Upper lobe of left lung (tissue), 6 donors: ENCODE measurements at regions not wholly inside any gene's neighbourhood (a gene's known extent, or its start where the extent isn't known, plus 50 kb on each side); places are given as distances from the start of the nearest gene placed in this dataset.

Experiments
- ATAC-seq, 2 donors: fragments of 200-7000 bp; cut with Tn5 transposase; one replicate each; pipeline ENCODE4 v1.9.1; 2022; ENCODE audit warnings: mild to moderate bottlenecking in 2 of 2, moderate library complexity in 2 of 2; ENCODE audit not compliant: low FRiP score in 2 of 2
- DNase-seq, 2 donors: peaks; one replicate each; pipeline ENCODE4 v3.0.0-alpha.2; 2019 to 2020
- H3K27ac ChIP-seq, 4 donors: fragments of 200-600 bp; sonication (generic); one replicate each; pipeline ENCODE4 v1.5.1; 2016 to 2019
- H3K27me3 ChIP-seq, 4 donors: fragments of 200-600 bp; sonication (generic); one replicate each; pipeline ENCODE4 v1.5.1; 2017 to 2019
- H3K36me3 ChIP-seq, 4 donors: fragments of 200-600 bp; sonication (generic); one replicate each; pipeline ENCODE4 v1.5.1; 2016 to 2019
- H3K4me1 ChIP-seq, 4 donors: fragments of 200-600 bp; sonication (generic); one replicate each; pipeline ENCODE4 v1.5.1; 2018 to 2019
- H3K4me3 ChIP-seq, 4 donors: fragments of 200-600 bp; sonication (generic); one replicate each; pipeline ENCODE4 v1.5.1; 2017 to 2019; ENCODE audit warnings: mild to moderate bottlenecking in 2 of 4, moderate library complexity in 1 of 4
- H3K9me3 ChIP-seq, 4 donors: fragments of 200-600 bp; sonication (generic); one replicate each; pipeline ENCODE4 v1.5.1; 2018 to 2019
- EP300 ChIP-seq, 4 donors: sonication (generic); formaldehyde crosslinking; IDR thresholded peaks; one replicate each; pipeline ENCODE4 v1.5.1; 2017; ENCODE audit warnings: antibody characterized with exemption in 4 of 4, control low read depth in 2 of 4
- POLR2A ChIP-seq, 4 donors: fragments of 450-650 bp; IDR thresholded peaks; one replicate each; pipeline ENCODE4 v1.5.1; 2016 to 2017; ENCODE audit warnings: antibody characterized with exemption in 4 of 4, mild to moderate bottlenecking in 2 of 4
- POLR2AphosphoS5 ChIP-seq, 2 donors: sonication (generic); formaldehyde crosslinking; IDR thresholded peaks; one replicate each; pipeline ENCODE4 v1.5.1; 2017; ENCODE audit warnings: antibody characterized with exemption in 2 of 2
- WGBS, 2 donors: methylation state at CpG; one replicate each; pipeline ENCODE4 v1.1.5; 2017 to 2018; 5-methylcytosine and 5-hydroxymethylcytosine counted together
- TF ChIP-seq, protein P1 (sequence below), 6 experiments: fragments of 450-650 bp in 4 of 6; fragments of 200-600 bp in 2 of 6; sonication (generic) in 2 of 6; IDR thresholded peaks; one replicate each; pipeline ENCODE4 v1.5.1; 2016 to 2019; ENCODE audit warnings: antibody characterized with exemption in 6 of 6
- donor health status: DM: no; HTN: no; CAD: no; lungs with moderate emphysema.
- donor health status: DM: no; HTN: yes; CAD: no; lungs with severe emphysema.

DNA sequence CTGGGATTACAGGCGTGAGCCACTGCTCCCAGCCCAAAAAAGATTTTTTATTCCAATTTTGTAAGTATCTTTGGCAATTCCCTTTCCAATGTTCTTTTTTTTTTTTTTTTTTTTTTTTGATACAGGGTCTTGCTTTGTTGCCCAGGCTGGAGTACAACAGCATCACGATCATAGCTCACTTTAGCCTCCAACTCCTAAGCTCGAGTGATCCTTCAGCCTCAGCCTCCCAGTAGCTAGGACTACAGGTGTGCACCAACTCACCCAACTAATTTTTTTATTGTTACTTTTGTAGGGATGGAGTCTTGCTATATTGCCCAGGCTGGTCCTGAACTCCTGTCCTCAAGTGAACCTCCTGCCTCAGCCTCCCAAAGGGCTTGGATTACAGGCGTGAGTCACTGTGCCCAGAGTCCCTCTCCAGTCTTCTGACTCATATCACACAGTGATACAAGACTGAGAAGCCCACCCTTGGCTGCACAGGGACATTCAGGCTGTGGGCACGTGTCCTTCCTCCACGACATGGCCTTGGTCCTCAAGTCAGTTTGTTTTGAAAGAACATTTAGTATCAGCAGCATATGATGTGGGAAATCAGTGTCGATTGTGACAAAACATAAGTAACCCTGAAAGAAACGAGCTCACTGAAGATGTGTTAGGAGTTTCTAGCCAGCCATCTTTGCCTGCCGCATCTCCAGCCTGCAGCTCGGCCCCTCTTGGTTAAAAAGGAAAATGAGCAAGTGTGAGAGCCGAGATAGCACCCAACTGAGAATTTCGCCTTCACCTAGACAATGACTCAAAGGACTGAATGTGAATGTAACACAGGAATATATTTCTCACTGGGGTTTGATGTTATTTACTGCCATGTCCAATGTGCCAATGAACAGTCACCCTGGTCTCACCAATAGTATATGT lies 175.5 kb downstream of the MN1 start:
- DNase-seq (no peak), ATAC-seq (no peak)
- no peak overlapping the region for H3K4me3 ChIP-seq
- H3K27ac ChIP-seq = no peak overlapping the region
- WGBS, 2 donors = 83 to 87% methylated on average over 12 of the region's 12 CpGs
- no peaks in the 10 kb centered on the region for H3K4me1 ChIP-seq
- TF ChIP-seq, protein P1, sequence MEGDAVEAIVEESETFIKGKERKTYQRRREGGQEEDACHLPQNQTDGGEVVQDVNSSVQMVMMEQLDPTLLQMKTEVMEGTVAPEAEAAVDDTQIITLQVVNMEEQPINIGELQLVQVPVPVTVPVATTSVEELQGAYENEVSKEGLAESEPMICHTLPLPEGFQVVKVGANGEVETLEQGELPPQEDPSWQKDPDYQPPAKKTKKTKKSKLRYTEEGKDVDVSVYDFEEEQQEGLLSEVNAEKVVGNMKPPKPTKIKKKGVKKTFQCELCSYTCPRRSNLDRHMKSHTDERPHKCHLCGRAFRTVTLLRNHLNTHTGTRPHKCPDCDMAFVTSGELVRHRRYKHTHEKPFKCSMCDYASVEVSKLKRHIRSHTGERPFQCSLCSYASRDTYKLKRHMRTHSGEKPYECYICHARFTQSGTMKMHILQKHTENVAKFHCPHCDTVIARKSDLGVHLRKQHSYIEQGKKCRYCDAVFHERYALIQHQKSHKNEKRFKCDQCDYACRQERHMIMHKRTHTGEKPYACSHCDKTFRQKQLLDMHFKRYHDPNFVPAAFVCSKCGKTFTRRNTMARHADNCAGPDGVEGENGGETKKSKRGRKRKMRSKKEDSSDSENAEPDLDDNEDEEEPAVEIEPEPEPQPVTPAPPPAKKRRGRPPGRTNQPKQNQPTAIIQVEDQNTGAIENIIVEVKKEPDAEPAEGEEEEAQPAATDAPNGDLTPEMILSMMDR (IDR thresholded peaks at IDR 0.05) = no peak
- TF ChIP-seq POLR2AphosphoS5 (IDR thresholded peaks at IDR 0.05) = no peak
- no peak for TF ChIP-seq POLR2A (IDR thresholded peaks at IDR 0.05)
- TF ChIP-seq EP300 (IDR thresholded peaks at IDR 0.05) = no peak
- H3K36me3 ChIP-seq = no peaks in the 10 kb centered on the region
- no peaks in the 10 kb centered on the region for H3K27me3 ChIP-seq
- H3K9me3 ChIP-seq = no peaks in the 10 kb centered on the region

DNA sequence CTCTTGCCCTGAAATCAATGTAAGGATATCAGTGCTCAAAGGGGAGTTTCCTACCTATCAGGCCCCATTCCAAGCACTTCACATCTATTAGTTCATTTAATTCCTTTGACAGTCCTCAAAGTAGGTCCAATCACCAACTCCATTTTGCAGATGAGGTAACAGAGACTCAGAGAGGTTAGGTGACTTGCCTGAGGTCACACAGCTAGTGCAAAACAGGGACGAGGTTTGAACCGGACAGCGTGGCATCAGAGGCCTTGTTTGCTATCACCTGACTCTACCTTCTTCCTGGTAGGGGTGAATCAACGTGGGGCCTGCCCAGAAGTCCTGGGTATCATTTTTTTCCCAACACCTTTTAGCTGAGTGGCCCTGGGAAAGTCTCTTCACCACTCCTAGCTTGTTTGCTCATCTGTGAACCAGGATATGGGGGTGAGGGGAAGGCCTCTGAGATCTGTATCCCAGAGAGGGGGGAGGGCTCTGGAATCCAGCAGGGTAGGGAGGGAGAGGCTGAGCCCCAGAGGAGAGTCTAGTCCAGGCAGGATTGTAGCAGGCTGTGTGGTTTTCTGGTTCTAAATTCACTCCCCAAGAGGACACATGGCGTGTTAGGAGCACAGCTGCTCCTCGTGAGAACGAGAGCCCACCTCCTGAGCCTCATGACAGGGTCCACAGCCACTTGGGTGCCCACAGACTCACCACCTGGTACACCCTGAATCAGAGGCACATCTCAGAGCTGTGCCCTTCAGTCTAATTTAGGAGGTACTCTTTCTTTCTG lies 174.7 kb downstream of the MN1 start:
- DNase-seq = no peak
- ATAC-seq = no peak
- WGBS, 2 donors = 80% methylated on average over 3 to 7 of the region's 7 CpGs
- TF ChIP-seq, protein P1 (IDR thresholded peaks at IDR 0.05) = no peak
- TF ChIP-seq POLR2A (IDR thresholded peaks at IDR 0.05) = no peak
- Histone ChIP-seq H3K27me3 (no peaks in the 10 kb centered on the region), H3K9me3 (no peaks in the 10 kb centered on the region), H3K36me3 (no peaks in the 10 kb centered on the region), H3K27ac (no peak overlapping the region), H3K4me1 (no peaks in the 10 kb centered on the region), H3K4me3 (no peak overlapping the region)

DNA sequence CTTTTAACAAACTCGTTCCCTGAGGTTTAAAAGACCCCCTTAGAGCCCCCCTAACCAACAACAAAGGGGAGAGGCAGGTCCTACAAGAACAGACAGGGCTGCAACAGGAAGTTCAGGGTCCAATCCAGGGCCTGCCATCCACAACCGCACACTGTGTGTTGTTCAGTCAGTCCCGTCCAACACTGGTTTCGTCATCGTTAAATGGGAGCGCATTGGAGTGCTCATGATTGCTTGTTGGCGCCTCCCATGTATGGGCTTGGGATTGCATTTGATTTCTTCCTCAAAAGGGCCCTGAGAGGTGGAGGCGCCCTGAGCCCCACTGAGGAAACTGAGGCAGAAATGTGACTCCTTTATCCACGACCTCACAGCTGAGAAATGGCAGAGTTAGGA lies 174.1 kb downstream of the MN1 start:
- Histone ChIP-seq H3K9me3 (no peaks in the 10 kb centered on the region), H3K27me3 (no peaks in the 10 kb centered on the region), H3K4me1 (no peaks in the 10 kb centered on the region), H3K36me3 (no peaks in the 10 kb centered on the region), H3K4me3 (no peak overlapping the region), H3K27ac (no peak overlapping the region)
- no peak for ATAC-seq
- no peak for DNase-seq
- TF ChIP-seq, protein P1 (IDR thresholded peaks at IDR 0.05) = no peak
- no peak for TF ChIP-seq EP300 (IDR thresholded peaks at IDR 0.05)
- no peak for TF ChIP-seq POLR2A (IDR thresholded peaks at IDR 0.05)
- TF ChIP-seq POLR2AphosphoS5 (IDR thresholded peaks at IDR 0.05) = no peak
- WGBS, 2 donors = 86 to 91% methylated on average over 9 of the region's 9 CpGs

DNA sequence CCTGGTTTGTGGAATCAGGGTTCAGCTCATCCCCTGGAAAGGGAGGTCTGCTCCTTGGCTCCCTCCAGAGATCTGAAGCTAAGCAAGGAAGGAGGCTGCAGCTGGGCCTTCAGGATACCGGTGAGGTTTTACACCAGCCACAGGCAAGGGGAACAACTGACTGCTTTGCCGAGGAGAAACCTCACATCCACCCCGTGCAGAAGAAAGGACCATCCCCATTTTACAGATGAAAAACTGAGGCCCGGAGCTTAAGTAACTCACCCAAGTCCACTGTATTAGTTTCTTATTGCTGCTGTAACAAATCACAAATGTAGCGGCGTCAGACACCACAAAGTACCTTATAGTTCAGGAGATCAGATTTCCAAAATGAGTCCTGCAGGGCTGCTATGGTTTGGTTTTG lies 173.7 kb downstream of the MN1 start:
- DNase-seq = no peak
- H3K9me3 ChIP-seq = no peaks in the 10 kb centered on the region
- no peaks in the 10 kb centered on the region for H3K36me3 ChIP-seq
- peaks cover 0 to under 1% (median 0%) of the 10 kb centered on the region in 4 donors for H3K4me1 ChIP-seq
- ATAC-seq = no peak
- TF ChIP-seq EP300 (IDR thresholded peaks at IDR 0.05) (no peak), POLR2AphosphoS5 (IDR thresholded peaks at IDR 0.05) (no peak), POLR2A (IDR thresholded peaks at IDR 0.05) (no peak)
- TF ChIP-seq, protein P1 (IDR thresholded peaks at IDR 0.05) = no peak
- H3K27me3 ChIP-seq = no peaks in the 10 kb centered on the region
- H3K27ac ChIP-seq = no peak overlapping the region
- 79 to 89% methylated on average over 6 of the region's 6 CpGs for WGBS, 2 donors
- no peak overlapping the region for H3K4me3 ChIP-seq
